ENCODE measurements at regions not wholly inside any gene's neighbourhood (a gene's known extent, or its start where the extent isn't known, plus 50 kb on each side); places are given as distances from the start of the nearest gene placed in this dataset.

DNA sequence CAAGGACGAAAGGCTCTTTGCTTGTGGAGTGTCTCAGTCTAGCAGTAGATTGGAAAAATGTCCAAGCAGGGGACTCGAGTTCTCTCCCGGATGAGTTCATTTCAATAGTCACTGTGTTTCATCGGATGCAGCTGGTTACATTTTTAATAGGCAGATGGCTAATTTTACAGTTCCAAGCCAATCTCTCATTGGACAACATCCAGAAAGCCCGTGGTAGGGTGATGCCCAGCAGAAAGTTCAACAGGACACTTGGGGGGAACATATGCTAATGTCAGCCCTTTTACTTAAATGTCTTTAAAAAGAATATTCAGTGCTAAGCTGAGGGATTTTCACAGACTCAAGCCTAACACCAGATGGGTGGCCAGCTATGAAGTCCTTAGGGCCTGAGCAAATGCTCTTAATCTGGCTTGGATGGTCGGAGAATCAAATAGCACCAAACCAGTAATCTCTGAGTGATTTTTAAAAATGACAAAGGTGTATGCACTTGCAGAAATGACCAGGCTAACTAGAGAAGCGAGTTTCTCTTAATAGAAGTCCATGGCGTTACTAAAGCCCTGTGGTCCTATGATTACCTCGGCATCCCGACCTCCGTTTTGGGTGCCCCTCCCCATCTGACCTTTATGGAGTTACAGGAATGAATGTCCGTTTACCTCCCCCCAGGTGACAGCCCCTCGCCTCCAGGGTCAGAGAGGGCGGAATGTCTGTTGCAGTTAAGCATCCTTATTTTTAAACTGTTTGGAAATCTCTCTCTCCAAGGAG lies 289.2 kb upstream of the SALL1 start:
- intact Hi-C loops (cut with micrococcal nuclease) = no loop called here
- H3K9me3 ChIP-seq (ENCODE audit: control insufficient read depth, insufficient read depth, low read length) = no peaks in the 10 kb centered on the region
- ATAC-seq (ENCODE audit: low read depth) = no peak
- no peaks in the 10 kb centered on the region for H3K79me1 ChIP-seq (ENCODE audit: low read depth in 1 of 2, low read length in 2 of 2)
- no peaks in the 10 kb centered on the region for H3K9me1 ChIP-seq (ENCODE audit: insufficient read depth, low read length)
- no peak overlapping the region for H2BK120ac ChIP-seq (ENCODE audit: low read depth, low read length)
- dilution Hi-C loops (cut with HindIII; ENCODE audit: low sequenced_read_pairs, unreplicated experiment) = no loop called here
- no TSS peak for BruUV-seq (replicated peaks)
- H2AFZ ChIP-seq (replicated peaks; ENCODE audit: low read length, poor library complexity) = no peak overlapping the region
- WGBS, 2 experiments (ENCODE audit: extremely low coverage in 2 of 2, insufficient read length in 1 of 2) = 33% methylated on average over 3 of the region's 14 CpGs; no CpG with 5 or more reads in 1 of the 2 experiments
- POLR2A ChIA-PET (ENCODE audit: unreplicated experiment) = no interaction called here
- H4K8ac ChIP-seq (ENCODE audit: low read depth in 2 of 2, low read length in 2 of 2) = no peak overlapping the region
- H3K4ac ChIP-seq (ENCODE audit: low read depth, low read length) = no peak overlapping the region
- no peak overlapping the region for H4K91ac ChIP-seq (ENCODE audit: insufficient read depth, low read depth, low read length)
- no peak overlapping the region for H2AK9ac ChIP-seq (replicated peaks; ENCODE audit: low read depth, low read length, poor library complexity)
- CTCF ChIA-PET = interaction anchor here (0.6 kb wide), 1 partner anchor 17 kb away, joined by 3 read pairs; no protein-coding TSS in a partner anchor
- H2BK5ac ChIP-seq (ENCODE audit: low read depth, low read length, poor library complexity, severe bottlenecking) = no peak overlapping the region
- no peaks in the 10 kb centered on the region for H3K4me1 ChIP-seq (ENCODE audit: control insufficient read depth, insufficient read depth, low read length)
- H3K4me2 ChIP-seq (ENCODE audit: low read depth, low read length) = no peak overlapping the region
- no peak overlapping the region for H3K18ac ChIP-seq (ENCODE audit: low read depth, low read length)
- H3K27ac ChIP-seq (ENCODE audit: insufficient read depth, low read length) = no peak overlapping the region
- no peak for DNase-seq
- H3K14ac ChIP-seq (replicated peaks; ENCODE audit: low read depth, low read length) = no peak overlapping the region
- peaks cover 3% of the 10 kb centered on the region; the same call in 1 of the 2 replicates for H3K27me3 ChIP-seq (ENCODE audit: control insufficient read depth, insufficient read depth, low read length)
- H3K23ac ChIP-seq (ENCODE audit: low read depth, low read length) = no peak overlapping the region
- TF ChIP-seq RCOR1 (IDR thresholded peaks at IDR 0.05; ENCODE audit: insufficient replicate concordance, low read length) (no peak), MXI1 (IDR thresholded peaks at IDR 0.05; ENCODE audit: borderline replicate concordance, low read depth, low read length) (no peak), NFE2L2 (IDR thresholded peaks at IDR 0.05; ENCODE audit: low read depth, low read length) (no peak), FOS (IDR thresholded peaks at IDR 0.05; ENCODE audit: low read depth, low read length) (no peak), POLR2A (IDR thresholded peaks at IDR 0.05; ENCODE audit: low read depth, low read length) (no peak), RAD21 (IDR thresholded peaks at IDR 0.05; ENCODE audit: low read length) (no peak), RFX5 (IDR thresholded peaks at IDR 0.05; ENCODE audit: low read depth, low read length) (no peak), MAZ (IDR thresholded peaks at IDR 0.05; ENCODE audit: borderline replicate concordance, low read depth, low read length) (no peak), SMC3 (IDR thresholded peaks at IDR 0.05; ENCODE audit: low read depth, low read length) (no peak)
- TF ChIP-seq, protein P1, sequence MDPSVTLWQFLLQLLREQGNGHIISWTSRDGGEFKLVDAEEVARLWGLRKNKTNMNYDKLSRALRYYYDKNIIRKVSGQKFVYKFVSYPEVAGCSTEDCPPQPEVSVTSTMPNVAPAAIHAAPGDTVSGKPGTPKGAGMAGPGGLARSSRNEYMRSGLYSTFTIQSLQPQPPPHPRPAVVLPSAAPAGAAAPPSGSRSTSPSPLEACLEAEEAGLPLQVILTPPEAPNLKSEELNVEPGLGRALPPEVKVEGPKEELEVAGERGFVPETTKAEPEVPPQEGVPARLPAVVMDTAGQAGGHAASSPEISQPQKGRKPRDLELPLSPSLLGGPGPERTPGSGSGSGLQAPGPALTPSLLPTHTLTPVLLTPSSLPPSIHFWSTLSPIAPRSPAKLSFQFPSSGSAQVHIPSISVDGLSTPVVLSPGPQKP (IDR thresholded peaks at IDR 0.05; ENCODE audit: borderline replicate concordance, low read depth, low read length) = no peak
- H4K5ac ChIP-seq (ENCODE audit: low read depth, low read length) = no peak overlapping the region
- H2BK20ac ChIP-seq (ENCODE audit: low read depth, low read length) = no peak overlapping the region
- H3K9ac ChIP-seq (ENCODE audit: low read depth, low read length) = no peak overlapping the region
- no peak overlapping the region for H3K4me3 ChIP-seq (ENCODE audit: insufficient read depth, low read depth, low read length)
- H4K20me1 ChIP-seq (ENCODE audit: insufficient read depth, low read length) = no peaks in the 10 kb centered on the region
- no peak overlapping the region for H2AK5ac ChIP-seq (ENCODE audit: low read depth, low read length)
- no peak overlapping the region for H2BK15ac ChIP-seq (ENCODE audit: low read depth, low read length)
- H3K56ac ChIP-seq (ENCODE audit: extremely low read depth, insufficient read depth, low read length) = no peak overlapping the region
- H3K36me3 ChIP-seq (ENCODE audit: control insufficient read depth, insufficient read depth, low read length) = no peaks in the 10 kb centered on the region
- in situ Hi-C loops (cut with MboI; ENCODE audit: low sequenced_read_pairs) = no loop called here

Measured in IMR-90 (cell line).